HUES64 (cell line): ENCODE measurements at regions not wholly inside any gene's neighbourhood (a gene's known extent, or its start where the extent isn't known, plus 50 kb on each side); places are given as distances from the start of the nearest gene placed in this dataset.

Experiments
- H3K27ac ChIP-seq: 2 replicates; pipeline ENCODE4 v1.7.0; 2013; ENCODE audit warnings: low read depth, low read length, inconsistent platforms
- H3K27me3 ChIP-seq: 2 replicates; pipeline ENCODE4 v1.6.1; 2013; ENCODE audit warnings: mild to moderate bottlenecking, low read length; ENCODE audit not compliant: insufficient read depth
- H3K36me3 ChIP-seq: 2 replicates; pipeline ENCODE4 v1.6.1; 2013; ENCODE audit warnings: mild to moderate bottlenecking, low read length; ENCODE audit not compliant: insufficient read depth
- H3K4me1 ChIP-seq: 2 replicates; pipeline ENCODE4 v1.6.1; 2013; ENCODE audit warnings: mild to moderate bottlenecking, low read length, moderate library complexity; ENCODE audit not compliant: insufficient read depth
- H3K4me3 ChIP-seq: 2 replicates; pipeline ENCODE4 v1.5.1; 2013; ENCODE audit warnings: mild to moderate bottlenecking, low read length, moderate library complexity
- H3K9ac ChIP-seq: 2 replicates; pipeline ENCODE4 v1.6.1; 2013; ENCODE audit warnings: mild to moderate bottlenecking, low read depth, low read length
- H3K9me3 ChIP-seq: 2 replicates; pipeline ENCODE4 v1.6.1; 2013; ENCODE audit warnings: low read depth, low read length; ENCODE audit not compliant: insufficient read depth
- WGBS: fragments of 150-250, 120-280 bp; methylation state at CpG from one replicate; pipeline ENCODE4 v1.1.7; 2013; ENCODE audit warnings: missing lambda C conversion rate; 5-methylcytosine and 5-hydroxymethylcytosine counted together

GRCh38 chr7:366161-366803 lies 76.3 kb downstream of the FOXL3 start:
- Histone ChIP-seq H3K27me3 (no peaks in the 10 kb centered on the region), H3K4me1 (no peaks in the 10 kb centered on the region), H3K27ac (no peak overlapping the region), H3K36me3 (no peaks in the 10 kb centered on the region), H3K9me3 (no peaks in the 10 kb centered on the region), H3K4me3 (no peak overlapping the region), H3K9ac (no peak overlapping the region)
- WGBS, result 86% methylated on average over 18 of the region's 18 CpGs

GRCh38 chr7:367351-367901 lies 77.5 kb downstream of the FOXL3 start:
- H3K27ac ChIP-seq, result no peak overlapping the region
- no peaks in the 10 kb centered on the region for H3K9me3 ChIP-seq
- no peaks in the 10 kb centered on the region for H3K36me3 ChIP-seq
- 85% methylated on average over 9 of the region's 9 CpGs for WGBS
- no peak overlapping the region for H3K4me3 ChIP-seq
- no peaks in the 10 kb centered on the region for H3K4me1 ChIP-seq
- H3K27me3 ChIP-seq, result no peaks in the 10 kb centered on the region
- no peak overlapping the region for H3K9ac ChIP-seq

GRCh38 chr7:368651-369475 lies 78.9 kb downstream of the FOXL3 start:
- H3K36me3 ChIP-seq, result no peaks in the 10 kb centered on the region
- peaks cover 3% of the 10 kb centered on the region; the same call in 1 of the 2 replicates for H3K4me1 ChIP-seq
- H3K4me3 ChIP-seq, result no peak overlapping the region
- no peaks in the 10 kb centered on the region for H3K27me3 ChIP-seq
- 92% methylated on average over 51 of the region's 51 CpGs for WGBS
- no peak overlapping the region for H3K9ac ChIP-seq
- no peaks in the 10 kb centered on the region for H3K9me3 ChIP-seq
- no peak overlapping the region for H3K27ac ChIP-seq

- Histone ChIP-seq H3K9ac (no peak overlapping the region), H3K27ac (no peak overlapping the region), H3K27me3 (no peaks in the 10 kb centered on the region), H3K9me3 (no peaks in the 10 kb centered on the region), H3K36me3 (no peaks in the 10 kb centered on the region), H3K4me1 (peaks cover 3% of the 10 kb centered on the region; the same call in 1 of the 2 replicates), H3K4me3 (no peak overlapping the region)
- 93% methylated on average over 57 of the region's 57 CpGs for WGBS
Measured at GRCh38 chr7:369476-370258, 79.7 kb downstream of the FOXL3 start.

GRCh38 chr7:370259-370625 lies 80.3 kb downstream of the FOXL3 start:
- 87% methylated on average over 13 of the region's 13 CpGs for WGBS
- no peaks in the 10 kb centered on the region for H3K27me3 ChIP-seq
- H3K27ac ChIP-seq, result no peak overlapping the region
- no peak overlapping the region for H3K9ac ChIP-seq
- H3K9me3 ChIP-seq, result no peaks in the 10 kb centered on the region
- H3K4me1 ChIP-seq, result peaks cover 3% of the 10 kb centered on the region; the same call in 1 of the 2 replicates
- no peaks in the 10 kb centered on the region for H3K36me3 ChIP-seq
- no peak overlapping the region for H3K4me3 ChIP-seq

- H3K4me3 ChIP-seq, result no peak overlapping the region
- H3K9me3 ChIP-seq, result no peaks in the 10 kb centered on the region
- no peak overlapping the region for H3K9ac ChIP-seq
- H3K27me3 ChIP-seq, result no peaks in the 10 kb centered on the region
- H3K27ac ChIP-seq, result no peak overlapping the region
- no peaks in the 10 kb centered on the region for H3K36me3 ChIP-seq
- H3K4me1 ChIP-seq, result peaks cover 3% of the 10 kb centered on the region; the same call in 1 of the 2 replicates
- WGBS, result 82% methylated on average over 10 of the region's 10 CpGs
Measured at GRCh38 chr7:370775-371118, 80.8 kb downstream of the FOXL3 start.

GRCh38 chr7:371119-371778 lies 81.3 kb downstream of the FOXL3 start:
- no peak overlapping the region for H3K4me3 ChIP-seq
- no peaks in the 10 kb centered on the region for H3K27me3 ChIP-seq
- 95% methylated on average over 13 of the region's 13 CpGs for WGBS
- no peak overlapping the region for H3K9ac ChIP-seq
- no peak overlapping the region for H3K27ac ChIP-seq
- peaks cover 3% of the 10 kb centered on the region; the same call in 1 of the 2 replicates for H3K4me1 ChIP-seq
- no peaks in the 10 kb centered on the region for H3K9me3 ChIP-seq
- no peaks in the 10 kb centered on the region for H3K36me3 ChIP-seq

GRCh38 chr7:371779-372545 lies 82.0 kb downstream of the FOXL3 start:
- 92% methylated on average over 43 of the region's 43 CpGs for WGBS
- Histone ChIP-seq H3K4me1 (peaks cover 3% of the 10 kb centered on the region; the same call in 1 of the 2 replicates), H3K9me3 (no peaks in the 10 kb centered on the region), H3K36me3 (no peaks in the 10 kb centered on the region), H3K27ac (no peak overlapping the region), H3K9ac (no peak overlapping the region), H3K4me3 (no peak overlapping the region), H3K27me3 (no peaks in the 10 kb centered on the region)

- WGBS, result 86% methylated on average over 15 of the region's 15 CpGs
- no peaks in the 10 kb centered on the region for H3K36me3 ChIP-seq
- no peak overlapping the region for H3K4me3 ChIP-seq
- no peak overlapping the region for H3K27ac ChIP-seq
- H3K9ac ChIP-seq, result no peak overlapping the region
- H3K9me3 ChIP-seq, result no peaks in the 10 kb centered on the region
- no peaks in the 10 kb centered on the region for H3K27me3 ChIP-seq
- H3K4me1 ChIP-seq, result peaks cover 3% of the 10 kb centered on the region; the same call in 1 of the 2 replicates
Measured at GRCh38 chr7:372546-372931, 82.6 kb downstream of the FOXL3 start.
